ENCODE measurements at regions not wholly inside any gene's neighbourhood (a gene's known extent, or its start where the extent isn't known, plus 50 kb on each side); places are given as distances from the start of the nearest gene placed in this dataset.
"Not testable (repeated sequence)": the region's sequence is repeated elsewhere in the genome, so short reads cannot be mapped to it uniquely, and the experiment has no call there.

GRCh38 chr4:119388791-119389190 lies 66.9 kb upstream of the FABP2 start:
- not testable (repeated sequence) for TF ChIP-seq POLR2AphosphoS5 (IDR thresholded peaks at IDR 0.05; ENCODE audit: insufficient read depth in 1 of 2, low read depth in 1 of 2)
- TF ChIP-seq, protein P1, sequence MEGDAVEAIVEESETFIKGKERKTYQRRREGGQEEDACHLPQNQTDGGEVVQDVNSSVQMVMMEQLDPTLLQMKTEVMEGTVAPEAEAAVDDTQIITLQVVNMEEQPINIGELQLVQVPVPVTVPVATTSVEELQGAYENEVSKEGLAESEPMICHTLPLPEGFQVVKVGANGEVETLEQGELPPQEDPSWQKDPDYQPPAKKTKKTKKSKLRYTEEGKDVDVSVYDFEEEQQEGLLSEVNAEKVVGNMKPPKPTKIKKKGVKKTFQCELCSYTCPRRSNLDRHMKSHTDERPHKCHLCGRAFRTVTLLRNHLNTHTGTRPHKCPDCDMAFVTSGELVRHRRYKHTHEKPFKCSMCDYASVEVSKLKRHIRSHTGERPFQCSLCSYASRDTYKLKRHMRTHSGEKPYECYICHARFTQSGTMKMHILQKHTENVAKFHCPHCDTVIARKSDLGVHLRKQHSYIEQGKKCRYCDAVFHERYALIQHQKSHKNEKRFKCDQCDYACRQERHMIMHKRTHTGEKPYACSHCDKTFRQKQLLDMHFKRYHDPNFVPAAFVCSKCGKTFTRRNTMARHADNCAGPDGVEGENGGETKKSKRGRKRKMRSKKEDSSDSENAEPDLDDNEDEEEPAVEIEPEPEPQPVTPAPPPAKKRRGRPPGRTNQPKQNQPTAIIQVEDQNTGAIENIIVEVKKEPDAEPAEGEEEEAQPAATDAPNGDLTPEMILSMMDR (IDR thresholded peaks at IDR 0.05): not testable (repeated sequence)
